VCaP (cell line): ENCODE measurements at regions not wholly inside any gene's neighbourhood (a gene's known extent, or its start where the extent isn't known, plus 50 kb on each side); places are given as distances from the start of the nearest gene placed in this dataset.
"Not testable (repeated sequence)": the region's sequence is repeated elsewhere in the genome, so short reads cannot be mapped to it uniquely, and the experiment has no call there.

Experiments
- H3K27ac ChIP-seq: fragments of 450-650 bp; 2 replicates; pipeline ENCODE4 v1.5.1; 2017
- TF ChIP-seq, protein P1 (sequence below): fragments of 450-650 bp; conservative IDR thresholded peaks from 2 replicates; pipeline ENCODE4 v1.5.1; 2017; ENCODE audit warnings: mild to moderate bottlenecking, moderate library complexity

DNA sequence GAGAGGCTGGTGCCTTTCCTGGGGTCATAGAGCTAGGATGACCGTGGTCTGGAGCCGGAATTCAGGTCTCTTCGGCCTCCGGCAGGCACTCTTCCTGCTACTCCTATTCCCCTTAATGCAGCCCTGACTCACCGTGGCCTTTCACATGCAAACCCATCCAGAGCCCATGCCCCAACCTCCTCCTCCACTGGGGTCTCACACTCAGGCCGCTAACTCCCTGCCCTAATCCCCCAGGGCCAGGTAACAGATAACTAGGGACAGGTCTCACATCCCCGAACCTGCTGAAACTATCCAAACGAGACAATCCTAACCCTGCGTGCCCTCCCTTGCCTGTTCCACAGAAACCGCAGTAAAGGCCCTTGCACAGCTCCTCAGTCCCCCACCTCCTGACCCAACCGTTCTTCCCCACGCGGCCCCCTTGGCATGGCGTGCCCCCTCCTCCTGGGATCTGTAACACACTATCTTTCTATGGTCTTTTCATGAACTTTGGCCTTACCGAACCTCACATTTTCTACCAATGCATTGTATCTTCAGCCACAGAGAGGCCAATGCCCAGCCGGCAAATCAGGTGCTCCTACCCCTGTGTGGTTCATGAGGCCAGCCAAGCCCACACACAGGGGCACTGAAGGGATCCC, 245.4 kb upstream of the EXOC2 start:
- H3K27ac ChIP-seq: no peak overlapping the region
- TF ChIP-seq, protein P1, sequence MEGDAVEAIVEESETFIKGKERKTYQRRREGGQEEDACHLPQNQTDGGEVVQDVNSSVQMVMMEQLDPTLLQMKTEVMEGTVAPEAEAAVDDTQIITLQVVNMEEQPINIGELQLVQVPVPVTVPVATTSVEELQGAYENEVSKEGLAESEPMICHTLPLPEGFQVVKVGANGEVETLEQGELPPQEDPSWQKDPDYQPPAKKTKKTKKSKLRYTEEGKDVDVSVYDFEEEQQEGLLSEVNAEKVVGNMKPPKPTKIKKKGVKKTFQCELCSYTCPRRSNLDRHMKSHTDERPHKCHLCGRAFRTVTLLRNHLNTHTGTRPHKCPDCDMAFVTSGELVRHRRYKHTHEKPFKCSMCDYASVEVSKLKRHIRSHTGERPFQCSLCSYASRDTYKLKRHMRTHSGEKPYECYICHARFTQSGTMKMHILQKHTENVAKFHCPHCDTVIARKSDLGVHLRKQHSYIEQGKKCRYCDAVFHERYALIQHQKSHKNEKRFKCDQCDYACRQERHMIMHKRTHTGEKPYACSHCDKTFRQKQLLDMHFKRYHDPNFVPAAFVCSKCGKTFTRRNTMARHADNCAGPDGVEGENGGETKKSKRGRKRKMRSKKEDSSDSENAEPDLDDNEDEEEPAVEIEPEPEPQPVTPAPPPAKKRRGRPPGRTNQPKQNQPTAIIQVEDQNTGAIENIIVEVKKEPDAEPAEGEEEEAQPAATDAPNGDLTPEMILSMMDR: no peak

DNA sequence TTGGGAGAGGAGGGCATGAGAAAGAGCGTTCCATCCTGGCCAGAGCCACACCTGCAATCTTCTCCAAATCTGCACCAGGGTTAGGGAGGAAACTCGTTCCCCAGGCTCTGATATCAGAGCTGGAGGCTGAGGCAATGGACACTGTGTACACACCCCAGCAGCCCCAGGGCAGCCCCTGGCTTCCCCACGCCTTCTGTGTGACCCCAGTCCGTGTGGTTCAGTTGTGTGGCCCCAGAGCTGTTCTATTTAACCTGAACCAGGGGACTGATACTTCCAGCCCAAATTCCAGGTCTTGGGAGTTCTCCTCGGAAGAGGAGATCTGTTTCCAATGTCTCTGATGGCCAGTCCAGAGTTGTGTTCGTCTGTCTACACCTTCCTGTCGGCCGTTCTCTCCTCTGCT, 242.6 kb upstream of the EXOC2 start:
- H3K27ac ChIP-seq: no peak overlapping the region
- TF ChIP-seq, protein P1: no peak

- TF ChIP-seq, protein P1: no peak
These were observed 241.7 kb upstream of the EXOC2 start for GRCh38 chr6:934686-935085.

DNA sequence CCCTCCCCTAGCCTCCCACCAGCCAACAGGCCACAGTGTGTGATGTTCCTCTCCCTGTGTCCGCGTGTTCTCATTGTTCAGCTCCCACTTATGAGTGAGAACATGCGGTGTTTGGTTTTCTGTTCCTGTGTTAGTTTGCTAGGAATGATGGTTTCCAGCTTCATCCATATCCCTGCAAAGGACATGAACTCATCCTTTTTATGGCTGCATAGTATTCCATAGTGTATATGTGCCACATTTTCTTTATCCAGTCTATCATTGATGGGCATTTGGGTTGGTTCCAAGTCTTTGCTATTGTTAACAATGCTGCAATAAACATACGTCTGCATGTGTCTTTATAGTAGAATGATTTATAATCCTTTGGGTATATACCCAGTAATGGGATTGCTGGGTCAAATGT, 239.0 kb upstream of the EXOC2 start:
- not testable (repeated sequence) for H3K27ac ChIP-seq

More at GRCh38 chr6:934686-935085, 241.7 kb upstream of the EXOC2 start:
- no peak overlapping the region for H3K27ac ChIP-seq

GRCh38 chr6:927157-927556, 234.2 kb upstream of the EXOC2 start:
- TF ChIP-seq, protein P1: no peak

DNA sequence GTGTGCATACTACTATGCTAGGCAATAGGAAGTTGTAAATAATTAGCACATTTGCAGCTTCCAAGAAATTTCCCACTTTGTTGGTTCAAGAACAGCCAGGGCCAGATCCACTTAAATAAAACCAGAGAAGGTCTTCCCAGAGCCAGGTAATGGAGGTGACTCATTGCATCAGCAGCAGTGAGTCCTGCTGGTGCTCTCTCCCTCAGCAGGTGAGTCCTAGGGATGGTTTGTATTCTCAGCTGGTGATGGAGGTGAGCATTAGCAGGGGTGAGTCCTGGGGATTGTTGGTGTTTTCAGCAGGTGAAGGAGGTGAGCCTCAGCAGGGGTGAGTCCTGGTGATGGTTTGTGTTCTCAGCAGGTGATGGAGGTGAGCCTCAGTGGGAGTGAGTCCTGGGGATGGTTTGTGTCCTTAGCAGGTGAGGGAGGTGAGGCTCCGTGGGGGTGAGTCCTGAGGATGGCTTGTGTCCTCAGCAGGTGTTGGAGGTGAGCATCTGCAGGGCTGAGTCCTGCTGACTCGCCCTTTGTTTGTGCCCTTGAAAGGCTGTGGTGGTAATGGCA, 232.8 kb upstream of the EXOC2 start:
- no peak overlapping the region for H3K27ac ChIP-seq
- TF ChIP-seq, protein P1: no peak

More at GRCh38 chr6:927157-927556, 234.2 kb upstream of the EXOC2 start:
- H3K27ac ChIP-seq: no peak overlapping the region

DNA sequence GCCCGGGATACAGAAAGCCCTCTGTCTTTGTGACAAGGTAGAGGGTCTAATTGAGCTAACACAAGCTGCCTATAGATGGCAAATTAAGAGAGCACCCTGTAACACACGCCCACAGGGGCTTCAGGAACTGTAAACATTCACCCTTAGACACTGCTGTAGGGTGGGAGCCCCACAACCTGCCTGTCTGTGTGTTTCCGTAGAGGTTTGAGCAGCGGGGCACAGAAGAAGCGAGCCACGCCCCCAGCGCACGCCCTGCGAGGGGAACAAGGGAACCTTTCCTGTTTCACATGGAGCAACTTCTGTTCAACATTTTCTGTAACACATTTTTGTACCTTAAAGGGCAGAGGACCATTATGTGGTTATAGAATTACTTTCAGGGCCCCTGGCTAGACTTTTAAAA, 231.7 kb upstream of the EXOC2 start:
- TF ChIP-seq, protein P1: no peak
- H3K27ac ChIP-seq: no peak overlapping the region

DNA sequence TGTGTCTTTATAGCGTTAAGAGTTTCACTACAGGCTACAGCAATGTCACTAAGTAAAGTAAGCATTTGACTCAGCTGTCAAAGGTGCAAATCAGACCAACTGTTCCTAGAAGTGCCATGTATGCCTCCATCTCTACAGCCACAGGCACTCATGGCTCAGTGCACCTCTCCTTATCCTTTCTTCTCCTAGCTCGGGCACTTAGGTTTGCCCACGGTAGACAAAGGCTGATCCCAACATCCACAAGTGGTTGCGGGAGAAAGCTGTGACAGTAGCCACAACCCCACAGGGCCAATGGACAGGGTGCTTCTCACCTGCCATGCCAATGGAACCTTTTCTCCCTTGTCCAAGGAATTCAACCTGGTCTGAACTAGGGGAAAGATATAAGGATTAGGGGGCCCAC, 228.5 kb upstream of the EXOC2 start:
- TF ChIP-seq, protein P1: no peak
- no peak overlapping the region for H3K27ac ChIP-seq
